ENCODE measurements at regions not wholly inside any gene's neighbourhood (a gene's known extent, or its start where the extent isn't known, plus 50 kb on each side); places are given as distances from the start of the nearest gene placed in this dataset.
A peak's percentile ranks its signal among the peaks of the same experiment; 100 is the strongest.

- no peak for DNase-seq
Measured at GRCh38 chr1:9419369-9420041, 119.8 kb upstream of the SLC25A33 start.

DNA sequence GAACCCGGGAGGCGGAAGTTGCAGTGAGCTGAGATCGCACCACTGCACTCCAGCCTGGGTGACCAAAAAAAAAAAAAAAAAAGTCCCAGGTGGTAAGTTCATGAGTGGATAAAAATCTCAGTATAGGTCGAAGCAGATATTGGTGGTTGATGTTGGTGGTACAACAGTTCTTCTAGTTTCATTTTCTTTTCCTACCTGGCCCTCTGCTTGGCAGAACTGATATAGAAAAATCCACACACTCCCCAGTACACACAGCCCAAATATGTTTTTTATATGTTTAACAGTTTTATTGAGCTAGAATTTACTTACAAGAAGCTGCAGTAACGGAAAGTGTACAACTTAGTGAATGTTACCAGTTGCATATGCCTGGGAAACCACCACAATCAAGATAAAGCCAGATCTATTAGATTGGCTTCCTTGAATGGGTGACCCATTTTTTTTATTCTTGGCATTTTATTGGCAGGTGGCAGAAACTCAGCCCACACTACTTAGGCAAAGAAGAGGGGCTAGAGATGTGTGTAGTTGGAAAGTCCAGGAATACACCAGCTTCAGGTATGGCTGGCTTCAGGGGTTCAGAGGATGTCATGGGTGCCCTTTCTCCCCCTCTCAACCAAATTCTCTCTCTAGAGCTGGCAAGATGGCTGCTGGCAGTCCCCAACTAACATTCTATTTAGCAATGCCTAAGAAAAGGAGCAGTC, 118.3 kb upstream of the SLC25A33 start:
- no peak for DNase-seq

DNA sequence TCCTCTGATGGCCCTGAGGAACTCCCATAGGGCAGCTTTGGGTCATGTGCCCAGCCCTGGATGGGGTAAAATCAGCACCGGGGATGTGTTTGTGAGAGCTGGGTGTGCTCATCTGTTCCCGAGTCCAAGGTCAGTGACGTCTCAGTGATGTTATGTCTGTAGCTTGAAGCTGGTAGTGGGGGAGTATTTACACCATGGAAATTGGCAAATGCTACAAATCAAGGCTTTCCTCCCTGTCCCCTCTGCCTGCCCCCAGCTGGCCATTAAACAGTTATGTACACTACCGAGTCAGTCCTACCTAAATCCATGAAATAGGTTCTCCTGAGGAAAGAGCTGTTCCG, 117.8 kb upstream of the SLC25A33 start:
- no peak for DNase-seq

DNA sequence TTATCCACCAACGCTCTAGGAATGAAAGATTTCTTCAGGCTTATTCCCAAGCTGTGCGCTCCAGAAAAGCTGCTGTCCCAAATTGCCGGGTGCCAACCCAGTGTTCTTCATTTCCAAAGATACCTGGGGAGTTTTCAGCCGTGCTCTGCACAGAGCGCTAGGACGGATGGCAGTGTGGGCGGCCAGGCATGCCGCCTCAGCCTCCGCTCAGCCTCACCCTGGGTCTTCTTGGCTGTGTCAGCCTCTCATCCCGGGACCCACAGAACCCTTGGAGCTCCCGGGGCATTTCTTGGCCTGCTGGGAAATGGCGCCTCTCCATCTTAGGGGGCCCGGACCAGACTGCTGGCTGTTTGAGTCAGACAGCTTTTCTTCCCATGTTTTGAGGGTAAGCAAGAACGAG, 116.9 kb upstream of the SLC25A33 start:
- no peak for DNase-seq

DNA sequence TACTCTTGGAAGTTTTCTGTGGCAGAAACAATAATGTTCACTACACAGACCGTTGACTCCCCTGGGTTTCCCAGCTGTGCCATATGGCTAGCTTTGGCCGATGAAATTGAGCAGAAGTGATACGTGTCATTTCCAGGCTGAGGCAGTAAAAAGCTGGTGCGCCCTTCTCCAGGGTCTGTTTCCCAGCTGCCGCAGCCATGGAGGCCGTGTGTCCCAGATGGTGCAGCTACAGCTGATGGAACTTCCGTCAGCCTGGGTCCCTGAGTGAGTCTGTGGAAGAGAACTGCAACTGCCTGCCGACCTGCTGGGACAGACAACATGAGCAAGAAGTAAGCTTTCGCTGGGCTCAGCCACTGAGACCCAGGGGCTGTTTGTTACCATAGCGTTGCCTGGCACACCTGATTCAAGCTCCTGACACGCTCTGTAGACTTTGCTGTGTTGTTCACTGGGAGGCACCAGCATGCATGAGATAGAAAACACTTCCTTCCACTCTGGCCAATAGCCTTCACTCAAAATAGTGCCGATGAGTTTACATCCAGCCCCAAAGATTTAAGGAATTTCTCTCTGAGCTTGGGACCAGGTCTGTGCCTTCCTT, 116.3 kb upstream of the SLC25A33 start:
- no peak for DNase-seq

DNA sequence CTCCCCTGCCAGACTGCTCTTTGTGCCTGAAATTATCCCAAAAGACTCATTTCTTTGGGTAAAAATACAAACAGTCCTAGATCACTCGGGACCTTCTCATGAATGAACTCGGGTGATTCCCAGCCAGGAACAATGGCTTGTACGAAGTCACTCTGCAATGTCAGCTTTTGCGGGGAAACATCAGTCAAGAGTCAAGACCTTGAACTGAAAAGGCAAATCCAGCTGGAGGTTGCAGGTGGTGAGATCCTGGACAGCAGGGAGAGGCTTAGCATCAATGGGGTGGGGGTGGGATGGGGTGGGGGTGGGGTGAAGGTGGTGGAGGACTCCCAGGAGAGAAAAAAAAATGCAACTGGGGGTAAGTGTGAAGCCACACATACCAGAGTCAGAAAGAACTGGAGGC, 115.0 kb upstream of the SLC25A33 start:
- DNase-seq, result no peak

GRCh38 chr1:9425859-9426258, 113.4 kb upstream of the SLC25A33 start:
- DNase-seq, result no peak

DNA sequence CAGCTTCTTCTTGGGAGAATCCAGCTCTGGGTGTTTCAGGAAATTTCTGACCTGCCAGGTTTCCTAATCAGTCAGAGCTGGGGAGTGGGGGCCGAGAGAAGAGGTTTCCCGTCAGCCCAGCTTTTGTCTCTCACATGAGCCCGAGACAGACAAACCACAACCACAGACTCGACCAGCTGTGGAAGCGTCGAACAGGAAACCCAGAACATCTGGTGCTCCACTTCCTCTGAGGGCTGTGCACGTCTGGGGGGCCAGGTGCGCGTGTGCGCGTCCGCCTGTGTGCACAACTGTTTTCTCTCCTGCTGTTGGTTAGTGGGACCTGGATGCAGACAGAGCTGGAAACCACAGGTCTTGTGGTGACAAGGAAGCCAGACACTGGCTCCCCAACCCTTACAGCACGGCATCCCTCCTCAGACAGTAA, 113.0 kb upstream of the SLC25A33 start:
- no peak for DNase-seq

DNA sequence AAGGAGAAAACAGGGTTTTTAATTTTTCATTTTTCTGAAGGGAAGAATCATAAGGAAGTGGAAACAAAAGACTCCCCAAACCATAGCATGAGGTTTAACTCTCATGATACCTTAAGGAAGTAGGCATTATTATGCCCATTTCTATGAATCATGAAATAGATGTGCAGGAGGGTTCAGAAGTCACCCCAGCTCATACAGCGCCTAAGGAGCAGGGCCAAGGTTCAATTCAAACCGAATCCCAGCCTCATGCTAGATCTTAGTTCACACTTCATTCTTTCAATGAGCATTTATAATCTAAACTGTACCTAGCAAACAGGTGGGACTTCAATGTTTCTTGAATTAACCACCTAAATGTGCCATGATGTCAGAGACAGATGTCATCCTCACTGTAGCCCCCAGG, 111.9 kb upstream of the SLC25A33 start:
- DNase-seq, result no peak

DNA sequence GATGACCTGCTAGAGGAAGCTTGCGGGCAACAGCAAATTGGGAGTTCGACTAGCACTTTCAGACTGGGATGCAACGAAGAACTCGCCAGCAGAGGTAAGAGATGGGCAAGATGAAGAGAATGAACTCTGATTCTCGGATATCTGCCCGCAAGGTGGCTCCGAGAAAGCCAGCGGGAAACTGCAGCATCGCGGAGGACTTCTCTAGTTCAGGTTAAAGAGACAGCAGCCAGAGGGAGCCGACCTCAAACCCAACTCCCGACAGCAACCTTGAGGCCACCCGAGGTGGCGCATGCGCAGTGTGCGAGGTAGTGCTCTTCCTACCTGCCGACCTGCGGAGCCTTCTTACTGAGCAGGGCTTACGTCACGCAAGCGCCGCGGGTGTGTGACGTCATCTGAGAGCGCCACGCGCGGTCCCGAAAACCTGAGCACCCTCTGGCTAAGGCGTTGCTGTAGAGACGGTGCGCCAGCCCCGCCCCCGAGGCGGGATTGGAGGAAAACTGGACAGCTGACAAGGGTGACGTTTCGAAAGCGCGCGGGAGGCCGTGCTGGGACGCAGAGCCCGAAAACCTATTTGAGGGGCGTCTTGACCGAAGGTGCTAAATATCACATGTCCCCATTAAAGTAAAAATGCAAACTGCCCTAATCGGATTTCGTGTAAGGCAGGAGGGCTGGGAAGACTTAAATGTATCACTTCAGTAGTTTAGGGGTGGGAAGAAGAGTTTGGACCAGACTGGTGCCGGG, 110.5 kb upstream of the SLC25A33 start:
- peak; percentile 96 for DNase-seq

DNA sequence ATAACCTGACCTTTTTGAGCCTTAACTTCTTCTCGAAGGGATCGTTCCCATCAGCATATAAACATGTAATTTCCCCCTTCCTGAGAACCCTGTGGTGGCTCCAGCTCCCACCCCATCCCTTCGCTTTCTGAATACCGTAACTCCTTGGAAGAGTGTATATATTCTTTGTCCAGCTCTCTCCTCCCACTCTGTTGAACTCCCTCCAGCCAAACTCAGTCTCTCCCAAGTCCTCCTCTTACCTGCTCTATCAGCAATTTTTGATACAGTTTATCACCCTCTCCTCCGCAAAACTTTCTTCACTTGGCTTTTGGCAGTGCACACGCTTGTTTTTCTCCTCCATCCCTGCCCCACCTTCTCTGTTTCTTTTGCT, 109.9 kb upstream of the SLC25A33 start:
- DNase-seq, result no peak

DNA sequence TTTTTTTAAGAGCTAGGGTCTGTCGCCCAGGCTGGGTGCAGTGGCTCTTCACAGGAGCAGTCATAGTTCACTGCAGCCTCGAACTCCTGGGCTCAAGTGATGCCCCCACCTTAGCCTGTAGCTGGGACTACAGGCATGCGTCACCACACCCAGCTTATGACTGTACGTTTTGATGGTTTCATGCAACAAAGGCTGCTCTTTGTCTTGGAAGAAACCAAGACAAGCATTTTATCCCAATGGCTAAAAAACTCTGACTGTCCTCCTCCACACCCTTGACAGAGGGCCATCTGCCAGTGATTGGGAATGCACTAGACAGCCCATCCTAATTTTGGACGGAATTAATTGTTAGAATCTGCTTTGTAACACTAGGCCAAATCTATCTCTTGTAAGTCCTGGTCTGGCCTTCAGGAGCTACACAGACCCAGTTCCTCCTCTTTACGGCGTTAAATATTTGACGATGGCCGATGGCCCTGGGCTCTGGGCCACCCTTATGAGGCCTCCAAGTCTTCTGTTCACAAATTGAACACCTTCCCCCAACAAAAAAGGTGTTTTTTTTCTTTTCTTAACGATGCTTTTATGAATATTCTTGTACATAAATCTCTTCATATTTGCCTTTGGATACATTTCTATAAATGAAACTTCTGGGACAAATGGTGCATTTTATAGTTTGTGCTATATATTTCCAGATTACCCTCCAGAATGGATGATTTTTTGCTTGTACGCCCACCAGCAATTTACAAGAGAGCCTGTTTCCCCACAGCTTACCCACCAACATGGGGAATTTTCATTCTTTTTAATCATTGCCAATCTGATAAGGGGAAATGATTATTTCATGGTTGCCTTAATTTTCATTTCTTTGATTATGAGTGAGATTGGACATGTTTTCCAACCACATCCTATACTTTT, 104.8 kb upstream of the SLC25A33 start:
- DNase-seq, result no peak

GRCh38 chr1:9435153-9435636, 104.1 kb upstream of the SLC25A33 start:
- DNase-seq, result no peak

DNA sequence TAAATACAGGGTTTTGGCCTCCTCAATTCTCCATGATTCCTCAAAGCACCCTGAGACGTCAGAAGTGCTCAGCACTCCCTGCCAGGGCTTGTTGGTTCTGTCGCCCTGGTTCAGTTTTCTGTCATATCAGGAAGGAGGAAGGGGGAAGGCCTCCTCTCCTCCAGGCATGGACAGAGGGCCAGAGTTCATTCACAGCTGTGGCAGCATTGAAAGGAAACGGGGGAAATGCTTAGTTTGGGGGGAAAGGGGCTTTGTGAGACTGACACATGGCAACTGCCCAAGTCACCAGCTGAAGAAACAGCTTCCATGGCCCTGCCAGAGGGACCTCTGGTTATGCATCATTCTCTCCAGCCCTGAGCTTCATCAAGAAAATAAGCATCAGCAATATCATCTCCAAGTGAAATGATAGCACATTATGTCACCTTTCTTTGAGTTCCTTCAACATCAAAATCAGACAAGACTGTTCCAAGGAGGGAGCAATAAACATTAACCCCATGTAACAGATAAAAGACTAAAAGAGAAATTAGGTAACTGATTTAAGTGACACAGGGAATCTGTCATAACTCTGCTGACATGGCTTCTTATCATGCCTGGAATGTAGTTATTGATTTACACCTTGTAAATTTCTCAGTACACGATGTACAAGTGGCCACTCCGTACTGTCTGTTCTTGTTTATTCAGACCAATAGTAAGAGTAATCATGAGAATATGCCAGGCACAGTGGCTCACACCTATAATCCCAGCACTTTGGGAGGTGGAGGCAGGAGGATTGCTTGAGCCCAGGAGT, 103.2 kb upstream of the SLC25A33 start:
- no peak for DNase-seq

- no peak for DNase-seq
Measured at GRCh38 chr1:9437961-9438430, 101.3 kb upstream of the SLC25A33 start.

DNA sequence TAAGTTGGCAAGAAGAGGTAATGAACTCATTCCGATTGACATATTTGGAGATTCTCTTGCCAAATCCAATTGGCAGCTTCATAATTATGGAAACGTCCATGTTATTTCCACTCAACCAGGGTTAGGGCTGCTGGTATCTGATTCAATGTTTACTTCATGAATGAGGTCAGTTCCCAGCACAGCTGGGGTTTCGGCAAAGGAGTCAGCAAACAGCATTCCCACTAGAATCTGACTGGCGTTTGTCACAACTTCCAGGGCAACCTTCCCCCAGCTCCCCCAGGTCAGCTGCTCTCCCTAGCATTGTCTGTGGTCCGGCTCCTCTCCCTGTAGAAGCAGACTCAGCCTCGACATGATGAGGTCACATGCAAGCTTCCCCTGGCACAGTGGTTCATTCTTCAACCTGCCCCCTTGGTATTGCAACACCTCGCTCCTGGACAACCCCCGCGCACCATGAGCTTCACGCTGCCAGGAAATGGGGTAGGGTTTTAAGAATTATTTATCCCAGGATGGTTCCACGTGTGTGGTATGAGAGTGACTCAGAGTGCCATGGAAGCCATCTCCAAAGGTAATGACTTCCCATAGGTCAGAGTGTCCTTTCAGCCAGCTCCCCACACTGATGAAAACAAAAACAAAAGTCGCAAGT, 100.7 kb upstream of the SLC25A33 start:
- DNase-seq, result peak; percentile 73

GRCh38 chr1:9439074-9439761, 100.0 kb upstream of the SLC25A33 start:
- peak; percentile 8 for DNase-seq

DNA sequence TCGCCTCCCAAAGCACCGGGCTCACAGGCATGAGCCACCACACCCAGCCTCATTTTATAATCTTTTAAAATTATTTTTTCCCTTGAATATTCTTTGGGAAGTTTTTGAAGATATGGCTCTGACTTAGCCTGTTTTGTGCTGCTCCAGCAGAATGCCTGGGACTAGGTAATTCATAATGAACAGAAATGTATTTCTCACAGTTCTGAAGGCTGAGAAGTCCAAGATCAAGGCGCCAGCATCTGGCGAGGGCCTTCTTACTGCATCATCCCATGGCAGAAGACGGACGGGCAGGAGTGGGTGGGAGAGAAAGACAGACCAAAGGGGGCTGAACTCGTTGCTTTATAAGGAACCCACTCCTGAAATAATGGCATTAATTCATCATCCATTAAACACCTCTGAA, 99.0 kb upstream of the SLC25A33 start:
- no peak for DNase-seq

DNA sequence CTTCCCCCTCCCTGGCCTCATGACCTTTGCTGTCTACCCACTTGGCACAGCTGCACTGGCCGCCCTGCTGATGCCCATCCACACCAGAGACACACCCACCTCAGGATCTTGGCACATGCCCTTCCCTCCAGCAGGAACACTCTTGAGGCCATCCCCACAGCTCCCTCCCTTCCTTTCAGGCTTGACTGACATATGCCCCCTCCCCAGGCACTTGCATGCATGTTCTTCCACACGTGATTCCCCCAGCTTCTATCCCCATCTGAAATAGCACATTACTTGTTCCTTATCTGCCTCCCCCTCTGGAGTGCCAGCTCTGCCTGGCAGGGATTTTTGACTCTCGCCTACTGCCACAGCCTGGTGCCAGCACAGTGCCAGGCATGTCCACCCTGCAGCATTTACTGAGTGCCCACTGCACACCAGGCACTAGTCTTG, 98.5 kb upstream of the SLC25A33 start:
- DNase-seq, result no peak

- DNase-seq, result peak; percentile 6
Measured at GRCh38 chr1:9441451-9442133, 97.7 kb upstream of the SLC25A33 start.
